IPS DF 6.9 (cell line): ENCODE measurements at regions not wholly inside any gene's neighbourhood (a gene's known extent, or its start where the extent isn't known, plus 50 kb on each side); places are given as distances from the start of the nearest gene placed in this dataset.
"Not testable (repeated sequence)": the region's sequence is repeated elsewhere in the genome, so short reads cannot be mapped to it uniquely, and the experiment has no call there.

Experiments used
- DNase-seq: peaks from one replicate; pipeline ENCODE4 v3.0.0-alpha.2; 2013; ENCODE audit warnings: low read depth, low spot score
- H3K27ac ChIP-seq: one replicate; pipeline ENCODE4 v1.5.1; 2013; ENCODE audit warnings: low read length, control low read depth
- H3K27me3 ChIP-seq: 2 replicates; pipeline ENCODE4 v1.6.1; 2013; ENCODE audit warnings: mild to moderate bottlenecking, low read length; ENCODE audit not compliant: control insufficient read depth, insufficient read depth
- H3K36me3 ChIP-seq: 2 replicates; pipeline ENCODE4 v1.6.1; 2013; ENCODE audit warnings: low read length; ENCODE audit not compliant: control insufficient read depth, insufficient read depth
- H3K4me1 ChIP-seq: 2 replicates; pipeline ENCODE4 v1.6.1; 2013; ENCODE audit warnings: low read length; ENCODE audit not compliant: control insufficient read depth, insufficient read depth
- H3K4me3 ChIP-seq: 2 replicates; pipeline ENCODE4 v1.5.1; 2013; ENCODE audit warnings: mild to moderate bottlenecking, low read length
- H3K9me3 ChIP-seq: 2 replicates; pipeline ENCODE4 v1.6.1; 2013; ENCODE audit warnings: low read length, inconsistent platforms; ENCODE audit not compliant: control insufficient read depth, insufficient read depth
- WGBS: extraction: QIAGEN DNeasy Blood & Tissue Kit; methylation state at CpG from one replicate; pipeline ENCODE4 v1.1.7; 2013; ENCODE audit warnings: mixed read lengths, missing lambda C conversion rate; ENCODE audit not compliant: insufficient read length, insufficient coverage; 5-methylcytosine and 5-hydroxymethylcytosine counted together

- no peak for DNase-seq
- H3K36me3 ChIP-seq = no peaks in the 10 kb centered on the region
- H3K9me3 ChIP-seq = no peaks in the 10 kb centered on the region
- H3K27ac ChIP-seq = no peak overlapping the region
- no peaks in the 10 kb centered on the region for H3K4me1 ChIP-seq
- H3K4me3 ChIP-seq = no peak overlapping the region
- WGBS = no CpG with 5 or more reads among the region's 2 CpGs
- no peaks in the 10 kb centered on the region for H3K27me3 ChIP-seq
These were observed 79.7 kb upstream of the RPRM start for GRCh38 chr2:153558247-153558646.

GRCh38 chr2:153567367-153567766, 88.8 kb upstream of the RPRM start:
- DNase-seq = no peak
- no peak overlapping the region for H3K27ac ChIP-seq
- peaks cover 1% of the 10 kb centered on the region; the same call in 1 of the 2 replicates for H3K4me1 ChIP-seq
- WGBS = no CpG with 5 or more reads among the region's 3 CpGs
- no peaks in the 10 kb centered on the region for H3K36me3 ChIP-seq
- H3K4me3 ChIP-seq = no peak overlapping the region
- H3K9me3 ChIP-seq = no peaks in the 10 kb centered on the region
- no peaks in the 10 kb centered on the region for H3K27me3 ChIP-seq

- Histone ChIP-seq H3K4me1 (peaks cover 1% of the 10 kb centered on the region; the same call in 1 of the 2 replicates), H3K36me3 (no peaks in the 10 kb centered on the region), H3K4me3 (no peak overlapping the region), H3K27ac (no peak overlapping the region), H3K9me3 (no peaks in the 10 kb centered on the region), H3K27me3 (no peaks in the 10 kb centered on the region)
- DNase-seq = no peak
- no CpG with 5 or more reads among the region's 3 CpGs for WGBS
These were observed 89.5 kb upstream of the RPRM start for GRCh38 chr2:153568105-153568504.

GRCh38 chr2:153575171-153575853, 96.8 kb upstream of the RPRM start:
- no CpG with 5 or more reads among the region's 3 CpGs for WGBS
- no peaks in the 10 kb centered on the region for H3K4me1 ChIP-seq
- no peaks in the 10 kb centered on the region for H3K9me3 ChIP-seq
- H3K4me3 ChIP-seq = no peak overlapping the region
- no peaks in the 10 kb centered on the region for H3K36me3 ChIP-seq
- no peaks in the 10 kb centered on the region for H3K27me3 ChIP-seq
- H3K27ac ChIP-seq = no peak overlapping the region
- DNase-seq = no peak

- H3K27ac ChIP-seq = no peak overlapping the region
- no peak for DNase-seq
- WGBS = no CpG with 5 or more reads among the region's 2 CpGs
- peaks cover 2% of the 10 kb centered on the region for H3K9me3 ChIP-seq
- no peak overlapping the region for H3K4me3 ChIP-seq
- no peaks in the 10 kb centered on the region for H3K36me3 ChIP-seq
- H3K4me1 ChIP-seq = no peaks in the 10 kb centered on the region
- H3K27me3 ChIP-seq = no peaks in the 10 kb centered on the region
These were observed 105.7 kb upstream of the RPRM start for GRCh38 chr2:153584244-153584643.

- H3K4me3 ChIP-seq = no peak overlapping the region
- peaks cover 2% of the 10 kb centered on the region for H3K9me3 ChIP-seq
- no peaks in the 10 kb centered on the region for H3K4me1 ChIP-seq
- DNase-seq = no peak
- no peaks in the 10 kb centered on the region for H3K27me3 ChIP-seq
- H3K36me3 ChIP-seq = no peaks in the 10 kb centered on the region
- H3K27ac ChIP-seq = no peak overlapping the region
These were observed 109.8 kb upstream of the RPRM start for GRCh38 chr2:153588408-153588807.

GRCh38 chr2:153589586-153589985, 111.0 kb upstream of the RPRM start:
- H3K4me3 ChIP-seq = no peak overlapping the region
- no peak overlapping the region for H3K27ac ChIP-seq
- WGBS = no CpG with 5 or more reads among the region's 3 CpGs
- H3K27me3 ChIP-seq = no peaks in the 10 kb centered on the region
- DNase-seq = no peak
- peaks cover 2% of the 10 kb centered on the region for H3K9me3 ChIP-seq
- no peaks in the 10 kb centered on the region for H3K4me1 ChIP-seq
- no peaks in the 10 kb centered on the region for H3K36me3 ChIP-seq

- not testable (repeated sequence) for H3K9me3 ChIP-seq, H3K4me3 ChIP-seq, DNase-seq, H3K27me3 ChIP-seq, H3K36me3 ChIP-seq, H3K27ac ChIP-seq, H3K4me1 ChIP-seq
- no CpG with 5 or more reads among the region's 6 CpGs for WGBS
These were observed 114.5 kb upstream of the RPRM start for GRCh38 chr2:153593086-153593485.

GRCh38 chr2:153595939-153596338, 117.4 kb upstream of the RPRM start:
- no peak overlapping the region for H3K4me3 ChIP-seq
- H3K4me1 ChIP-seq = no peaks in the 10 kb centered on the region
- no peaks in the 10 kb centered on the region for H3K9me3 ChIP-seq
- H3K36me3 ChIP-seq = no peaks in the 10 kb centered on the region
- no peak overlapping the region for H3K27ac ChIP-seq
- DNase-seq = no peak
- H3K27me3 ChIP-seq = no peaks in the 10 kb centered on the region

- Histone ChIP-seq H3K36me3 (no peaks in the 10 kb centered on the region), H3K4me1 (no peaks in the 10 kb centered on the region)
- no CpG with 5 or more reads among the region's 3 CpGs for WGBS
These were observed 123.2 kb upstream of the RPRM start for GRCh38 chr2:153601812-153602211.

GRCh38 chr2:153604133-153604532, 125.6 kb upstream of the RPRM start:
- Histone ChIP-seq H3K27me3 (no peaks in the 10 kb centered on the region), H3K4me1 (no peaks in the 10 kb centered on the region), H3K36me3 (no peaks in the 10 kb centered on the region), H3K4me3 (no peak overlapping the region), H3K9me3 (no peaks in the 10 kb centered on the region), H3K27ac (no peak overlapping the region)
- DNase-seq = no peak
- no CpG with 5 or more reads among the region's 1 CpG for WGBS

More at GRCh38 chr2:153601812-153602211, 123.2 kb upstream of the RPRM start:
- no peaks in the 10 kb centered on the region for H3K9me3 ChIP-seq
- H3K27me3 ChIP-seq = no peaks in the 10 kb centered on the region
- DNase-seq = no peak
- no peak overlapping the region for H3K27ac ChIP-seq
- no peak overlapping the region for H3K4me3 ChIP-seq
